Breast epithelium (tissue), 4 donors: ENCODE measurements at regions not wholly inside any gene's neighbourhood (a gene's known extent, or its start where the extent isn't known, plus 50 kb on each side); places are given as distances from the start of the nearest gene placed in this dataset.

Experiments used
- DNase-seq, 2 donors: peaks; one replicate each; pipeline ENCODE4 v3.0.0-alpha.2; 2019; ENCODE audit warnings: low spot score in 2 of 2
- H3K27ac ChIP-seq, 2 donors: fragments of 200-600 bp; sonication (generic) in 1 of 2; one replicate each; pipeline ENCODE4 v1.5.1; 2016 to 2019; ENCODE audit warnings: mild to moderate bottlenecking in 1 of 2
- H3K27me3 ChIP-seq, 2 donors: fragments of 200-600 bp; sonication (generic) in 1 of 2; one replicate each; pipeline versions ENCODE4 v1.5.1 to v1.6.0; 2017 to 2019; ENCODE audit warnings: control low read depth in 1 of 2, mild to moderate bottlenecking in 1 of 2
- H3K36me3 ChIP-seq: fragments of 200-600 bp; one replicate; pipeline ENCODE4 v1.5.1; 2019
- H3K4me1 ChIP-seq, 2 donors: fragments of 200-600 bp; sonication (generic); one replicate each; pipeline ENCODE4 v1.5.1; 2016 to 2019; ENCODE audit warnings: control low read depth in 1 of 2
- H3K4me3 ChIP-seq, 3 donors: fragments of 200-600 bp; sonication (generic); 1 replicate in 2 of 3; 2 replicates in 1 of 3; pipeline ENCODE4 v1.5.1; 2016 to 2019; ENCODE audit warnings: mild to moderate bottlenecking in 3 of 3, moderate library complexity in 2 of 3
- H3K9me3 ChIP-seq, 2 donors: fragments of 200-600 bp; sonication (generic) in 1 of 2; one replicate each; pipeline ENCODE4 v1.5.1; 2016 to 2019; ENCODE audit warnings: control low read depth in 1 of 2
- CTCF ChIP-seq, 3 donors: fragments of 450-650 bp; IDR thresholded peaks; one replicate each; pipeline ENCODE4 v1.5.1; 2016 to 2017; ENCODE audit warnings: antibody characterized with exemption in 3 of 3, mild to moderate bottlenecking in 3 of 3, moderate library complexity in 3 of 3
- POLR2A ChIP-seq: fragments of 450-650 bp; IDR thresholded peaks from one replicate; pipeline ENCODE4 v1.6.1; 2016; ENCODE audit warnings: antibody characterized with exemption, mild to moderate bottlenecking, moderate library complexity
- POLR2AphosphoS5 ChIP-seq, 3 donors: sonication (generic); formaldehyde crosslinking; IDR thresholded peaks; one replicate each; pipeline ENCODE4 v1.6.1; 2017; ENCODE audit warnings: antibody characterized with exemption in 3 of 3
- intact Hi-C: fragments of 100-400 bp; cut with DNase I; formaldehyde crosslinking; loops from one replicate; pipeline ENCODE4 v1.15.1; 2023; ENCODE audit warnings: low total_unique reads

- H3K36me3 ChIP-seq: no peaks in the 10 kb centered on the region
- peaks cover 0 to 9% of the 10 kb centered on the region in 2 donors for H3K9me3 ChIP-seq
- no peaks in the 10 kb centered on the region for H3K4me1 ChIP-seq
- H3K27ac ChIP-seq: no peak overlapping the region
- H3K27me3 ChIP-seq: no peaks in the 10 kb centered on the region
- DNase-seq: no peak
- no peak overlapping the region for H3K4me3 ChIP-seq
- intact Hi-C loops: no loop called here
- TF ChIP-seq CTCF (IDR thresholded peaks at IDR 0.05) (no peak), POLR2AphosphoS5 (IDR thresholded peaks at IDR 0.05) (no peak), POLR2A (no peak)
Measured at GRCh38 chr14:28461389-28461788, 305.2 kb upstream of the FOXG1 start.

DNA sequence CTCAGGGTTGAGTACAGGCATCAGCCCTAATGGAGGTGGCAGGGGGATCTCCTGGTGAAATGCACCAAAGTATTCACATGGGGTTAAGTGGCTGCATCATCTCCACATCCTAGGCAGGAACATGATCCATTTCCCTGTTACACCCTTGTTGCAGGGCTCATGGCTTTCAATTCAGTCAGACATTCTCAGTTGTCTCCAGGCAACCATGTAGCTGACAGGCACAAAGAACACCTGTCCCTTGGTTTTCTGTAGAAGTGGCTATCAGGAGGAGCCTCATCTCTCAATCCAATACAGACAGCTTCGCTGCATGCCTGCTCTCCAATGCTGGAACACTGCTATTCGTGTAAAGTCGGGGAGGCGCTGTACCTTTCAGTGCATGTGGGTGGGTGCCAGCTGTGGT is 299.0 kb upstream of the FOXG1 start:
- no peak for TF ChIP-seq POLR2AphosphoS5 (IDR thresholded peaks at IDR 0.05)
- no peak for TF ChIP-seq CTCF (IDR thresholded peaks at IDR 0.05)
- TF ChIP-seq POLR2A: no peak

GRCh38 chr14:28468191-28469151 is 298.1 kb upstream of the FOXG1 start:
- no peak overlapping the region for H3K27ac ChIP-seq
- no peak overlapping the region for H3K4me3 ChIP-seq
- no peak for DNase-seq
- TF ChIP-seq POLR2A: no peak
- TF ChIP-seq CTCF (IDR thresholded peaks at IDR 0.05): no peak
- no peak for TF ChIP-seq POLR2AphosphoS5 (IDR thresholded peaks at IDR 0.05)
- no peaks in the 10 kb centered on the region for H3K36me3 ChIP-seq
- intact Hi-C loops: no loop called here
- no peaks in the 10 kb centered on the region for H3K4me1 ChIP-seq
- peaks cover 11 to 13% of the 10 kb centered on the region in 2 donors for H3K9me3 ChIP-seq
- H3K27me3 ChIP-seq: no peaks in the 10 kb centered on the region

More for the DNA sequence above, 299.0 kb upstream of the FOXG1 start:
- Histone ChIP-seq H3K27me3 (no peaks in the 10 kb centered on the region), H3K9me3 (peaks cover 11 to 13% of the 10 kb centered on the region in 2 donors), H3K27ac (no peak overlapping the region), H3K4me3 (no peak overlapping the region), H3K36me3 (no peaks in the 10 kb centered on the region), H3K4me1 (no peaks in the 10 kb centered on the region)
- no peak for DNase-seq
- intact Hi-C loops: no loop called here

- no peak for DNase-seq
- Histone ChIP-seq H3K4me1 (no peaks in the 10 kb centered on the region), H3K27me3 (no peaks in the 10 kb centered on the region), H3K27ac (no peak overlapping the region), H3K36me3 (no peaks in the 10 kb centered on the region), H3K9me3 (no peaks in the 10 kb centered on the region), H3K4me3 (no peak overlapping the region)
- TF ChIP-seq CTCF (IDR thresholded peaks at IDR 0.05) (no peak), POLR2AphosphoS5 (IDR thresholded peaks at IDR 0.05) (no peak), POLR2A (no peak)
- intact Hi-C loops: no loop called here
Measured at GRCh38 chr14:28482251-28483040, 284.1 kb upstream of the FOXG1 start.

DNA sequence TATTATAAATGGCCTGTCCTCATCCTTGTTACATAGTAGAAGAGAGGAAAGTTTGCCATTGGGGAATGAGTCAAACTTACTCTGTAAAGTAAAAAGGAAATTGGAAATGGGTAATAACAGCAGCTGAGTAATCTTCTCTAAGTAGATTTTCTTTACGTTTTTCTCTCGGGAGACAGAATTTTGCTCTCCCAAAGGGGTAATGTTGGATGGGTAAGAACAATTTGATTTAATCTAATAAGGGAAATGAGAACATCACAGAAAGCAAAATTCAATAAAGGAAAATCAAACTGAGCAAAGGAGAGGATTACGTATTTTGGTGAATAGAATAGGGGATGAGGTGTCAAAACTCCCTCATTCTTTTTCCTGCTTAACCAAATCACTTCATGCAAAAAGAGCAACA is 283.1 kb upstream of the FOXG1 start:
- intact Hi-C loops: no loop called here
- H3K27me3 ChIP-seq: no peaks in the 10 kb centered on the region
- TF ChIP-seq CTCF (IDR thresholded peaks at IDR 0.05) (no peak), POLR2AphosphoS5 (IDR thresholded peaks at IDR 0.05) (no peak), POLR2A (no peak)
- no peaks in the 10 kb centered on the region for H3K4me1 ChIP-seq
- H3K9me3 ChIP-seq: no peaks in the 10 kb centered on the region
- no peaks in the 10 kb centered on the region for H3K36me3 ChIP-seq
- H3K27ac ChIP-seq: no peak overlapping the region
- DNase-seq: no peak
- H3K4me3 ChIP-seq: no peak overlapping the region
